Breast epithelium (tissue), 4 donors: ENCODE measurements at regions not wholly inside any gene's neighbourhood (a gene's known extent, or its start where the extent isn't known, plus 50 kb on each side); places are given as distances from the start of the nearest gene placed in this dataset.
A peak's percentile ranks its signal among the peaks of the same experiment; 100 is the strongest.

Source experiments
- DNase-seq, 2 donors: peaks; one replicate each; pipeline ENCODE4 v3.0.0-alpha.2; 2019; ENCODE audit warnings: low spot score in 2 of 2
- H3K27ac ChIP-seq, 2 donors: fragments of 200-600 bp; sonication (generic) in 1 of 2; one replicate each; pipeline ENCODE4 v1.5.1; 2016 to 2019; ENCODE audit warnings: mild to moderate bottlenecking in 1 of 2
- H3K27me3 ChIP-seq, 2 donors: fragments of 200-600 bp; sonication (generic) in 1 of 2; one replicate each; pipeline versions ENCODE4 v1.5.1 to v1.6.0; 2017 to 2019; ENCODE audit warnings: control low read depth in 1 of 2, mild to moderate bottlenecking in 1 of 2
- H3K36me3 ChIP-seq: fragments of 200-600 bp; one replicate; pipeline ENCODE4 v1.5.1; 2019
- H3K4me1 ChIP-seq, 2 donors: fragments of 200-600 bp; sonication (generic); one replicate each; pipeline ENCODE4 v1.5.1; 2016 to 2019; ENCODE audit warnings: control low read depth in 1 of 2
- H3K4me3 ChIP-seq, 3 donors: fragments of 200-600 bp; sonication (generic); 1 replicate in 2 of 3; 2 replicates in 1 of 3; pipeline ENCODE4 v1.5.1; 2016 to 2019; ENCODE audit warnings: mild to moderate bottlenecking in 3 of 3, moderate library complexity in 2 of 3
- H3K9me3 ChIP-seq, 2 donors: fragments of 200-600 bp; sonication (generic) in 1 of 2; one replicate each; pipeline ENCODE4 v1.5.1; 2016 to 2019; ENCODE audit warnings: control low read depth in 1 of 2
- POLR2A ChIP-seq: fragments of 450-650 bp; IDR thresholded peaks from one replicate; pipeline ENCODE4 v1.6.1; 2016; ENCODE audit warnings: antibody characterized with exemption, mild to moderate bottlenecking, moderate library complexity
- POLR2AphosphoS5 ChIP-seq, 3 donors: sonication (generic); formaldehyde crosslinking; IDR thresholded peaks; one replicate each; pipeline ENCODE4 v1.6.1; 2017; ENCODE audit warnings: antibody characterized with exemption in 3 of 3
- intact Hi-C: fragments of 100-400 bp; cut with DNase I; formaldehyde crosslinking; loops from one replicate; pipeline ENCODE4 v1.15.1; 2023; ENCODE audit warnings: low total_unique reads
- TF ChIP-seq, protein P1 (sequence below), 3 donors: fragments of 450-650 bp; IDR thresholded peaks; one replicate each; pipeline ENCODE4 v1.5.1; 2016 to 2017; ENCODE audit warnings: antibody characterized with exemption in 3 of 3, mild to moderate bottlenecking in 3 of 3, moderate library complexity in 3 of 3

DNA sequence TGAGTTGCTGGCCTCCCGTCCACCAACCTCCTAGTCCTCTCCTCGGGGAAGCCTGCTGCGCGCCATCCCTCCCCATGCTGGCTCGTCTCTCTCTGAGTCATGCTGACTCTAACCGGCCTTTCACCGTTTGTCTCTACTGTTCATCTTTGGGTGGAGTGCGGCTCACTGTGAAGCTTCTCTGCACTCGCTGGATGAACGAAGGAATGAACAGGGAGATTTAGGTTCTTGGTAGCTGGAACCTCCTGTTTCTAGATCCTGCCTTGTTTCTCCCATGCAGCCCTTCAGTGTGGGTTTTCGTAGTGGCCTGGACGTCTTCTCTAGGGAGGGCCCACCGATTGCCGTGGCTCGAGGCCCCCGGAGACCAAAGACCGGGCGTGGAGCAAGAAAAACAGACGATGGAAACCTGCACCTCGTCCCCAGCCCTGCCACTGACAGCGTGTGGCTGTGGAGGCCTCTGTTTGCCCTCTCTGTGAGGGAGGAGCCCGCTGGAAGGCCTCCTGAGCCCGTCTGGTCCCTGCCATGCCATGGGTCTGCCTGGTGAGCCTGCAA, 227.6 kb upstream of the C1orf174 start:
- peak in 1 of 2 donors; percentile 10 for DNase-seq
- Histone ChIP-seq H3K36me3 (no peaks in the 10 kb centered on the region), H3K9me3 (no peaks in the 10 kb centered on the region), H3K27ac (no peak overlapping the region), H3K4me1 (no peaks in the 10 kb centered on the region), H3K27me3 (peaks cover 0 to 14% of the 10 kb centered on the region in 2 donors), H3K4me3 (no peak overlapping the region)
- intact Hi-C loops = no loop called here
- TF ChIP-seq POLR2AphosphoS5 (IDR thresholded peaks at IDR 0.05) (no peak), POLR2A (no peak)
- TF ChIP-seq, protein P1, sequence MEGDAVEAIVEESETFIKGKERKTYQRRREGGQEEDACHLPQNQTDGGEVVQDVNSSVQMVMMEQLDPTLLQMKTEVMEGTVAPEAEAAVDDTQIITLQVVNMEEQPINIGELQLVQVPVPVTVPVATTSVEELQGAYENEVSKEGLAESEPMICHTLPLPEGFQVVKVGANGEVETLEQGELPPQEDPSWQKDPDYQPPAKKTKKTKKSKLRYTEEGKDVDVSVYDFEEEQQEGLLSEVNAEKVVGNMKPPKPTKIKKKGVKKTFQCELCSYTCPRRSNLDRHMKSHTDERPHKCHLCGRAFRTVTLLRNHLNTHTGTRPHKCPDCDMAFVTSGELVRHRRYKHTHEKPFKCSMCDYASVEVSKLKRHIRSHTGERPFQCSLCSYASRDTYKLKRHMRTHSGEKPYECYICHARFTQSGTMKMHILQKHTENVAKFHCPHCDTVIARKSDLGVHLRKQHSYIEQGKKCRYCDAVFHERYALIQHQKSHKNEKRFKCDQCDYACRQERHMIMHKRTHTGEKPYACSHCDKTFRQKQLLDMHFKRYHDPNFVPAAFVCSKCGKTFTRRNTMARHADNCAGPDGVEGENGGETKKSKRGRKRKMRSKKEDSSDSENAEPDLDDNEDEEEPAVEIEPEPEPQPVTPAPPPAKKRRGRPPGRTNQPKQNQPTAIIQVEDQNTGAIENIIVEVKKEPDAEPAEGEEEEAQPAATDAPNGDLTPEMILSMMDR (IDR thresholded peaks at IDR 0.05) = no peak

GRCh38 chr1:4128616-4129015, 228.5 kb upstream of the C1orf174 start:
- H3K27me3 ChIP-seq = peaks cover 0 to 9% of the 10 kb centered on the region in 2 donors
- intact Hi-C loops = no loop called here
- H3K4me1 ChIP-seq = no peaks in the 10 kb centered on the region
- no peak for DNase-seq
- H3K4me3 ChIP-seq = no peak overlapping the region
- no peaks in the 10 kb centered on the region for H3K9me3 ChIP-seq
- H3K36me3 ChIP-seq = no peaks in the 10 kb centered on the region
- no peak overlapping the region for H3K27ac ChIP-seq
- TF ChIP-seq POLR2AphosphoS5 (IDR thresholded peaks at IDR 0.05) (no peak), POLR2A (no peak)
- TF ChIP-seq, protein P1 (IDR thresholded peaks at IDR 0.05) = no peak

- no peak overlapping the region for H3K4me3 ChIP-seq
- H3K36me3 ChIP-seq = no peaks in the 10 kb centered on the region
- TF ChIP-seq, protein P1 (IDR thresholded peaks at IDR 0.05) = no peak
- TF ChIP-seq POLR2AphosphoS5 (IDR thresholded peaks at IDR 0.05) (no peak), POLR2A (no peak)
- no peak for DNase-seq
- intact Hi-C loops = no loop called here
- no peaks in the 10 kb centered on the region for H3K4me1 ChIP-seq
- H3K9me3 ChIP-seq = no peaks in the 10 kb centered on the region
- H3K27me3 ChIP-seq = peaks cover 0 to 8% of the 10 kb centered on the region in 2 donors
- no peak overlapping the region for H3K27ac ChIP-seq
Measured at GRCh38 chr1:4129693-4130092, 229.6 kb upstream of the C1orf174 start.

GRCh38 chr1:4130096-4130495, 230.0 kb upstream of the C1orf174 start:
- TF ChIP-seq POLR2AphosphoS5 (IDR thresholded peaks at IDR 0.05) (no peak), POLR2A (no peak)
- TF ChIP-seq, protein P1 (IDR thresholded peaks at IDR 0.05) = no peak
- no peaks in the 10 kb centered on the region for H3K36me3 ChIP-seq
- H3K9me3 ChIP-seq = no peaks in the 10 kb centered on the region
- H3K27me3 ChIP-seq = peaks cover 0 to 8% of the 10 kb centered on the region in 2 donors
- H3K27ac ChIP-seq = no peak overlapping the region
- H3K4me1 ChIP-seq = no peaks in the 10 kb centered on the region
- DNase-seq = no peak
- H3K4me3 ChIP-seq = no peak overlapping the region
- intact Hi-C loops = no loop called here

DNA sequence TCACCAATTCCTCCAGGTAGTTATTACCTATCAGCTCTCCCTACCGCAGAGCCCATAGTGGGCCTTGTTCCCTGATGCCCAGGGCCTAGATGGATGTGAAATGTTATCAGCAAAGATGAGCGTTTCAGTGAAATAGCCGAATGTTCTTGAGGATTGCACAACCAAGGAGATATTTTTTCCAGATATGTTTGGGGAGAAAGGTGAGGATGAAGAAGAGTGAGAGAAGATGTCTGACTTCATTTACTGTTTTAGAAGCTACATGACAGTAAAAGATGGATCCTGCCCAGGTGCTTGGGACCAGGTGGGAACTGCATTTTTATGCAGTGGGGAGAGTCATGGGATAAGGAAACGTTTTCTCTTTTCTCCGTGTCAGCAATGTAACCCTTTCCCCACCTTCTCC, 231.7 kb upstream of the C1orf174 start:
- H3K36me3 ChIP-seq = no peaks in the 10 kb centered on the region
- peaks cover 0 to 8% of the 10 kb centered on the region in 2 donors for H3K27me3 ChIP-seq
- no peaks in the 10 kb centered on the region for H3K4me1 ChIP-seq
- H3K9me3 ChIP-seq = no peaks in the 10 kb centered on the region
- no peak for DNase-seq
- intact Hi-C loops = no loop called here
- no peak overlapping the region for H3K4me3 ChIP-seq
- no peak overlapping the region for H3K27ac ChIP-seq
- no peak for TF ChIP-seq POLR2A
- TF ChIP-seq POLR2AphosphoS5 (IDR thresholded peaks at IDR 0.05) = no peak
- TF ChIP-seq, protein P1 (IDR thresholded peaks at IDR 0.05) = no peak
